ELF-1 (cell line): ENCODE measurements at regions not wholly inside any gene's neighbourhood (a gene's known extent, or its start where the extent isn't known, plus 50 kb on each side); places are given as distances from the start of the nearest gene placed in this dataset.

Experiments used
- DNase-seq: peaks from one replicate; pipeline ENCODE4 v3.0.0-alpha.2; 2016; ENCODE audit warnings: low read depth, low spot score

GRCh38 chr3:22471557-22471956 lies 720.5 kb upstream of the ZNF385D start:
- DNase-seq = no peak

- DNase-seq = no peak
These were observed 723.9 kb upstream of the ZNF385D start for GRCh38 chr3:22474706-22475445.

- DNase-seq = no peak
These were observed 724.7 kb upstream of the ZNF385D start for GRCh38 chr3:22475665-22476240.

GRCh38 chr3:22476976-22477375 lies 726.0 kb upstream of the ZNF385D start:
- no peak for DNase-seq

- DNase-seq = no peak
These were observed 717.2 kb upstream of the UBE2E2 start for GRCh38 chr3:22485954-22486353.

GRCh38 chr3:22490747-22491146 lies 712.4 kb upstream of the UBE2E2 start:
- DNase-seq = no peak

GRCh38 chr3:22491344-22491743 lies 711.8 kb upstream of the UBE2E2 start:
- DNase-seq = no peak

- no peak for DNase-seq
These were observed 710.8 kb upstream of the UBE2E2 start for GRCh38 chr3:22492342-22492741.

- DNase-seq = no peak
These were observed 707.9 kb upstream of the UBE2E2 start for GRCh38 chr3:22495241-22495640.

GRCh38 chr3:22495791-22496190 lies 707.3 kb upstream of the UBE2E2 start:
- no peak for DNase-seq

GRCh38 chr3:22496641-22497040 lies 706.5 kb upstream of the UBE2E2 start:
- DNase-seq = no peak

GRCh38 chr3:22506871-22507270 lies 696.3 kb upstream of the UBE2E2 start:
- DNase-seq = no peak

GRCh38 chr3:22507709-22508108 lies 695.4 kb upstream of the UBE2E2 start:
- DNase-seq = no peak

GRCh38 chr3:22523925-22524324 lies 679.2 kb upstream of the UBE2E2 start:
- no peak for DNase-seq

GRCh38 chr3:22526266-22526837 lies 676.8 kb upstream of the UBE2E2 start:
- no peak for DNase-seq

- DNase-seq = no peak
These were observed 666.6 kb upstream of the UBE2E2 start for GRCh38 chr3:22536541-22536940.

- no peak for DNase-seq
These were observed 665.6 kb upstream of the UBE2E2 start for GRCh38 chr3:22537560-22537959.

GRCh38 chr3:22542311-22542710 lies 660.8 kb upstream of the UBE2E2 start:
- DNase-seq = no peak

- DNase-seq = no peak
These were observed 647.2 kb upstream of the UBE2E2 start for GRCh38 chr3:22555753-22556435.

GRCh38 chr3:22565393-22565792 lies 637.7 kb upstream of the UBE2E2 start:
- DNase-seq = no peak

- no peak for DNase-seq
These were observed 634.8 kb upstream of the UBE2E2 start for GRCh38 chr3:22568285-22568684.

- peak; percentile 1 for DNase-seq
These were observed 633.6 kb upstream of the UBE2E2 start for GRCh38 chr3:22569570-22569969.

GRCh38 chr3:22581007-22581406 lies 622.1 kb upstream of the UBE2E2 start:
- no peak for DNase-seq
